Hepatocyte (in vitro differentiated cells): ENCODE measurements at regions not wholly inside any gene's neighbourhood (a gene's known extent, or its start where the extent isn't known, plus 50 kb on each side); places are given as distances from the start of the nearest gene placed in this dataset.

Source experiments
- DNase-seq: peaks from one replicate; pipeline ENCODE4 v3.0.0-alpha.2; 2016; ENCODE audit warnings: low spot score
- H2AFZ ChIP-seq: fragments of 200-600 bp; sonication (generic); 2 replicates; pipeline ENCODE4 v1.6.0; 2016; ENCODE audit warnings: antibody characterized with exemption, mild to moderate bottlenecking
- H3K27ac ChIP-seq: fragments of 200-600 bp; sonication (generic); 2 replicates; pipeline ENCODE4 v1.5.1; 2016; ENCODE audit warnings: mild to moderate bottlenecking
- H3K27me3 ChIP-seq: fragments of 200-600 bp; sonication (generic); 2 replicates; pipeline ENCODE4 v1.6.1; 2016
- H3K36me3 ChIP-seq: fragments of 200-600 bp; sonication (generic); replicated peaks from 2 replicates; pipeline ENCODE4 v1.5.1; 2016; ENCODE audit warnings: low read depth; ENCODE audit not compliant: insufficient read depth
- H3K4me1 ChIP-seq: fragments of 200-600 bp; sonication (generic); 2 replicates; pipeline ENCODE4 v1.5.1; 2016; ENCODE audit warnings: mild to moderate bottlenecking, moderate library complexity; ENCODE audit not compliant: insufficient read depth
- H3K4me2 ChIP-seq: fragments of 200-600 bp; sonication (generic); 2 replicates; pipeline ENCODE4 v1.6.0; 2016
- H3K4me3 ChIP-seq: fragments of 200-600 bp; sonication (generic); 2 replicates; pipeline ENCODE4 v1.5.1; 2016; ENCODE audit warnings: mild to moderate bottlenecking
- H3K79me2 ChIP-seq: fragments of 200-600 bp; sonication (generic); 2 replicates; pipeline ENCODE4 v1.6.0; 2017; ENCODE audit warnings: mild to moderate bottlenecking
- H3K9me2 ChIP-seq: fragments of 200-600 bp; sonication (generic); replicated peaks from 2 replicates; pipeline ENCODE4 v1.6.0; 2017; ENCODE audit warnings: mild to moderate bottlenecking; ENCODE audit not compliant: insufficient read depth
- H3K9me3 ChIP-seq: fragments of 200-600 bp; sonication (generic); 2 replicates; pipeline ENCODE4 v1.5.1; 2016; ENCODE audit warnings: low read depth, mild to moderate bottlenecking
- H4K20me1 ChIP-seq: fragments of 200-600 bp; sonication (generic); 2 replicates; pipeline ENCODE4 v1.6.0; 2016; ENCODE audit warnings: mild to moderate bottlenecking; ENCODE audit not compliant: insufficient read depth, poor library complexity, severe bottlenecking
- CTCF ChIP-seq: fragments of 200-600 bp; sonication (generic); IDR thresholded peaks from 2 replicates; pipeline ENCODE4 v1.5.1; 2016; ENCODE audit warnings: antibody characterized with exemption, mild to moderate bottlenecking; ENCODE audit not compliant: poor library complexity
- EZH2 ChIP-seq: fragments of 200-600 bp; sonication (generic); IDR thresholded peaks from 2 replicates; pipeline ENCODE4 v1.6.1; 2016; ENCODE audit warnings: antibody characterized with exemption, mild to moderate bottlenecking, borderline replicate concordance
- EZH2phosphoT487 ChIP-seq: fragments of 200-600 bp; sonication (generic); IDR thresholded peaks from one replicate; pipeline ENCODE4 v1.6.1; 2018; ENCODE audit warnings: antibody characterized with exemption, mild to moderate bottlenecking, low read depth, moderate library complexity; ENCODE audit not compliant: unreplicated experiment, severe bottlenecking
- WGBS: methylation state at CpG from one replicate; pipeline ENCODE4 v1.1.6; 2016; ENCODE audit warnings: low lambda C conversion rate; ENCODE audit errors: missing lambda C conversion rate; 5-methylcytosine and 5-hydroxymethylcytosine counted together

GRCh38 chr20:57871237-57871632 is 161.4 kb upstream of the PMEPA1 start:
- H3K9me3 ChIP-seq, result no peaks in the 10 kb centered on the region
- H3K4me2 ChIP-seq, result no peak overlapping the region
- DNase-seq, result no peak
- no peaks in the 10 kb centered on the region for H3K36me3 ChIP-seq
- peaks cover 9% of the 10 kb centered on the region for H3K27me3 ChIP-seq
- no peak overlapping the region for H3K4me3 ChIP-seq
- H3K4me1 ChIP-seq, result no peaks in the 10 kb centered on the region
- 87% methylated on average over 12 of the region's 12 CpGs for WGBS
- TF ChIP-seq EZH2 (no peak), CTCF (no peak), EZH2phosphoT487 (no peak)
- no peaks in the 10 kb centered on the region for H3K79me2 ChIP-seq
- no peaks in the 10 kb centered on the region for H4K20me1 ChIP-seq
- no peaks in the 10 kb centered on the region for H3K9me2 ChIP-seq
- no peak overlapping the region for H2AFZ ChIP-seq
- H3K27ac ChIP-seq, result no peak overlapping the region

GRCh38 chr20:57870597-57871236 is 160.9 kb upstream of the PMEPA1 start:
- peaks cover 14% of the 10 kb centered on the region for H3K27me3 ChIP-seq

GRCh38 chr20:57869951-57870315 is 160.1 kb upstream of the PMEPA1 start:
- TF ChIP-seq EZH2phosphoT487 (no peak), EZH2 (no peak), CTCF (no peak)
- peaks cover 16% of the 10 kb centered on the region for H3K27me3 ChIP-seq
- H3K79me2 ChIP-seq, result no peaks in the 10 kb centered on the region
- no peak overlapping the region for H3K4me3 ChIP-seq
- H2AFZ ChIP-seq, result no peak overlapping the region
- H3K9me3 ChIP-seq, result no peaks in the 10 kb centered on the region
- 83% methylated on average over 9 of the region's 9 CpGs for WGBS
- no peaks in the 10 kb centered on the region for H3K9me2 ChIP-seq
- no peaks in the 10 kb centered on the region for H3K4me1 ChIP-seq
- no peak overlapping the region for H3K27ac ChIP-seq
- H3K36me3 ChIP-seq, result no peaks in the 10 kb centered on the region
- DNase-seq, result no peak
- no peaks in the 10 kb centered on the region for H4K20me1 ChIP-seq
- no peak overlapping the region for H3K4me2 ChIP-seq

More at GRCh38 chr20:57870597-57871236, 160.9 kb upstream of the PMEPA1 start:
- no peak for DNase-seq
- H3K27ac ChIP-seq, result no peak overlapping the region
- no peaks in the 10 kb centered on the region for H3K9me3 ChIP-seq
- H3K4me3 ChIP-seq, result no peak overlapping the region
- H3K79me2 ChIP-seq, result no peaks in the 10 kb centered on the region
- TF ChIP-seq CTCF (no peak), EZH2phosphoT487 (no peak), EZH2 (no peak)
- H4K20me1 ChIP-seq, result no peaks in the 10 kb centered on the region
- no peaks in the 10 kb centered on the region for H3K4me1 ChIP-seq
- no peaks in the 10 kb centered on the region for H3K9me2 ChIP-seq
- H3K4me2 ChIP-seq, result no peak overlapping the region
- 78% methylated on average over 7 of the region's 8 CpGs for WGBS
- H2AFZ ChIP-seq, result no peak overlapping the region
- H3K36me3 ChIP-seq, result no peaks in the 10 kb centered on the region
